ENCODE measurements at regions not wholly inside any gene's neighbourhood (a gene's known extent, or its start where the extent isn't known, plus 50 kb on each side); places are given as distances from the start of the nearest gene placed in this dataset.

DNA sequence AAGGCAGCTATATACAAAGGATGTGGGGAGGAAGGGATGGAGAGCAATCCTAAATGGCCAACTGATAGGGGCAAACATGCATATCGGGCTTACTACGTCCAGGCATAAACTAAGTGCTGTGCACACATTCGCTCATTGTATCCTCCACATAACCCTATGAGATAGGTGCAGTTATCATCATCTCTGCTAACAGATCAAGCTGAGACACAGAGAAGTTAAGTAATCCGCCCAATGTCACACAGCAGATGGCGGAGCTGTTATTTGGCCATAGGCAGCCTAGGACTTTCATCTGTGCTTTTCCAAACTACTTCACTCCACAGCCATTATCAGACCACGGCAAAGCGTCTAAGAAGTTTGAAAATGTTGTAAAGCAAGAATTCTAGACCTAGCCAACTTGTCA, 197.5 kb downstream of the RGS3 start:
- ChIA-PET CTCF (interaction anchor here (2.2 kb wide), 1 partner anchor 70 kb away, joined by 7 read pairs; no protein-coding TSS in a partner anchor), POLR2A (ENCODE audit: unreplicated experiment) (no interaction called here)
- Histone ChIP-seq H4K20me1 (ENCODE audit: insufficient read depth, low read length) (no peaks in the 10 kb centered on the region), H3K9me3 (ENCODE audit: control insufficient read depth, insufficient read depth, low read length) (no peaks in the 10 kb centered on the region), H3K14ac (replicated peaks; ENCODE audit: low read depth, low read length) (no peak overlapping the region), H3K4me3 (ENCODE audit: insufficient read depth, low read depth, low read length) (no peak overlapping the region), H3K18ac (ENCODE audit: low read depth, low read length) (no peak overlapping the region), H3K9ac (ENCODE audit: low read depth, low read length) (no peak overlapping the region), H2AK9ac (replicated peaks; ENCODE audit: low read depth, low read length, poor library complexity) (no peak overlapping the region), H3K56ac (ENCODE audit: extremely low read depth, insufficient read depth, low read length) (no peak overlapping the region), H4K91ac (ENCODE audit: insufficient read depth, low read depth, low read length) (no peak overlapping the region), H3K27me3 (ENCODE audit: control insufficient read depth, insufficient read depth, low read length) (peaks cover 7% of the 10 kb centered on the region; the same call in 1 of the 2 replicates), H3K23ac (ENCODE audit: low read depth, low read length) (no peak overlapping the region), H3K79me1 (ENCODE audit: low read depth in 1 of 2, low read length in 2 of 2) (no peaks in the 10 kb centered on the region), H2BK5ac (ENCODE audit: low read depth, low read length, poor library complexity, severe bottlenecking) (no peak overlapping the region), H2BK120ac (ENCODE audit: low read depth, low read length) (no peak overlapping the region), H2BK15ac (ENCODE audit: low read depth, low read length) (no peak overlapping the region), H2BK20ac (ENCODE audit: low read depth, low read length) (no peak overlapping the region), H3K4me1 (ENCODE audit: control insufficient read depth, insufficient read depth, low read length) (no peaks in the 10 kb centered on the region; the same call in none of the 2 replicates), H4K8ac (ENCODE audit: low read depth in 2 of 2, low read length in 2 of 2) (no peak overlapping the region), H4K5ac (ENCODE audit: low read depth, low read length) (no peak overlapping the region), H2AK5ac (ENCODE audit: low read depth, low read length) (no peak overlapping the region), H3K27ac (ENCODE audit: insufficient read depth, low read length) (no peak overlapping the region), H3K4ac (ENCODE audit: low read depth, low read length) (no peak overlapping the region), H3K4me2 (ENCODE audit: low read depth, low read length) (no peak overlapping the region), H3K36me3 (ENCODE audit: control insufficient read depth, insufficient read depth, low read length) (no peaks in the 10 kb centered on the region), H2AFZ (replicated peaks; ENCODE audit: low read length, poor library complexity) (no peak overlapping the region), H3K9me1 (ENCODE audit: insufficient read depth, low read length) (no peaks in the 10 kb centered on the region; the same call in 1 of the 2 replicates)
- in situ Hi-C loops (cut with MboI; ENCODE audit: low sequenced_read_pairs): loop anchor here (10.0 kb wide), 1 partner anchor 236 kb away; no protein-coding TSS in a partner anchor
- no peak for DNase-seq
- TF ChIP-seq CHD1 (IDR thresholded peaks at IDR 0.05; ENCODE audit: low read depth, low read length): no peak
- no peak for TF ChIP-seq FOS (IDR thresholded peaks at IDR 0.05; ENCODE audit: low read depth, low read length)
- TF ChIP-seq MXI1 (IDR thresholded peaks at IDR 0.05; ENCODE audit: borderline replicate concordance, low read depth, low read length): no peak
- no peak for TF ChIP-seq SMC3 (IDR thresholded peaks at IDR 0.05; ENCODE audit: low read depth, low read length)
- TF ChIP-seq RCOR1 (IDR thresholded peaks at IDR 0.05; ENCODE audit: insufficient replicate concordance, low read length): no peak
- no peak for TF ChIP-seq CEBPB (IDR thresholded peaks at IDR 0.05; ENCODE audit: low read depth, low read length)
- TF ChIP-seq MAFK (IDR thresholded peaks at IDR 0.05; ENCODE audit: low read depth, low read length): no peak
- TF ChIP-seq RAD21 (IDR thresholded peaks at IDR 0.05; ENCODE audit: low read length): no peak
- no peak for TF ChIP-seq RFX5 (IDR thresholded peaks at IDR 0.05; ENCODE audit: low read depth, low read length)
- TF ChIP-seq, protein P1, sequence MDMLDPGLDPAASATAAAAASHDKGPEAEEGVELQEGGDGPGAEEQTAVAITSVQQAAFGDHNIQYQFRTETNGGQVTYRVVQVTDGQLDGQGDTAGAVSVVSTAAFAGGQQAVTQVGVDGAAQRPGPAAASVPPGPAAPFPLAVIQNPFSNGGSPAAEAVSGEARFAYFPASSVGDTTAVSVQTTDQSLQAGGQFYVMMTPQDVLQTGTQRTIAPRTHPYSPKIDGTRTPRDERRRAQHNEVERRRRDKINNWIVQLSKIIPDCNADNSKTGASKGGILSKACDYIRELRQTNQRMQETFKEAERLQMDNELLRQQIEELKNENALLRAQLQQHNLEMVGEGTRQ (IDR thresholded peaks at IDR 0.05; ENCODE audit: low read depth, low read length): no peak
- no TSS peak for BruUV-seq (replicated peaks)
- no peak for ATAC-seq (ENCODE audit: low read depth)
- intact Hi-C loops (cut with micrococcal nuclease): no loop called here
- WGBS, 2 experiments (ENCODE audit: extremely low coverage in 2 of 2, insufficient read length in 1 of 2): 100% methylated on average over 1 of the region's 7 CpGs; no CpG with 5 or more reads in 1 of the 2 experiments
- dilution Hi-C loops (cut with HindIII; ENCODE audit: low sequenced_read_pairs, unreplicated experiment): no loop called here

All from IMR-90 (cell line).